ENCODE measurements at regions not wholly inside any gene's neighbourhood (a gene's known extent, or its start where the extent isn't known, plus 50 kb on each side); places are given as distances from the start of the nearest gene placed in this dataset.
"Not testable (repeated sequence)": the region's sequence is repeated elsewhere in the genome, so short reads cannot be mapped to it uniquely, and the experiment has no call there.

DNA sequence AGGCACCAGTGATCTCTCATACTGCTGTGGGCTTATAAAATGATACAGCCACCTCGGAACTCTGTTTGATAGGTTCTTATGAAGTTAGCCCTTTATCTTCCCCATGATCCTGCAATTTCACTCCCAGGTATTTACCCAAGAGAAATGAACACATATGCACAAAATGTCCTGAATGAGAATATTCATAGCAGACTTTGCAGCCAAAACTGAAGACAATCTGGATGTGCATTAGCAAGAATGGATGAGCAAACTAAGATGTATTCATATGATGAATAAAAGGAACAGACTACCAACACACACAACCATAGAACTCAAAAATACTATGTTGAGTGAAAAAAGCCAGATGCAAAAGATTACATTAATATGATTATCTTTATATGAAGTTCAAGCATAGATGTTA, 66.7 kb downstream of the KCNA5 start:
- Histone ChIP-seq H3K27ac (no peak overlapping the region), H3K4me3 (no peak overlapping the region)
- TF ChIP-seq, protein P1, sequence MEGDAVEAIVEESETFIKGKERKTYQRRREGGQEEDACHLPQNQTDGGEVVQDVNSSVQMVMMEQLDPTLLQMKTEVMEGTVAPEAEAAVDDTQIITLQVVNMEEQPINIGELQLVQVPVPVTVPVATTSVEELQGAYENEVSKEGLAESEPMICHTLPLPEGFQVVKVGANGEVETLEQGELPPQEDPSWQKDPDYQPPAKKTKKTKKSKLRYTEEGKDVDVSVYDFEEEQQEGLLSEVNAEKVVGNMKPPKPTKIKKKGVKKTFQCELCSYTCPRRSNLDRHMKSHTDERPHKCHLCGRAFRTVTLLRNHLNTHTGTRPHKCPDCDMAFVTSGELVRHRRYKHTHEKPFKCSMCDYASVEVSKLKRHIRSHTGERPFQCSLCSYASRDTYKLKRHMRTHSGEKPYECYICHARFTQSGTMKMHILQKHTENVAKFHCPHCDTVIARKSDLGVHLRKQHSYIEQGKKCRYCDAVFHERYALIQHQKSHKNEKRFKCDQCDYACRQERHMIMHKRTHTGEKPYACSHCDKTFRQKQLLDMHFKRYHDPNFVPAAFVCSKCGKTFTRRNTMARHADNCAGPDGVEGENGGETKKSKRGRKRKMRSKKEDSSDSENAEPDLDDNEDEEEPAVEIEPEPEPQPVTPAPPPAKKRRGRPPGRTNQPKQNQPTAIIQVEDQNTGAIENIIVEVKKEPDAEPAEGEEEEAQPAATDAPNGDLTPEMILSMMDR (IDR thresholded peaks at IDR 0.05): no peak
- DNase-seq (ENCODE audit: low spot score): no peak

DNA sequence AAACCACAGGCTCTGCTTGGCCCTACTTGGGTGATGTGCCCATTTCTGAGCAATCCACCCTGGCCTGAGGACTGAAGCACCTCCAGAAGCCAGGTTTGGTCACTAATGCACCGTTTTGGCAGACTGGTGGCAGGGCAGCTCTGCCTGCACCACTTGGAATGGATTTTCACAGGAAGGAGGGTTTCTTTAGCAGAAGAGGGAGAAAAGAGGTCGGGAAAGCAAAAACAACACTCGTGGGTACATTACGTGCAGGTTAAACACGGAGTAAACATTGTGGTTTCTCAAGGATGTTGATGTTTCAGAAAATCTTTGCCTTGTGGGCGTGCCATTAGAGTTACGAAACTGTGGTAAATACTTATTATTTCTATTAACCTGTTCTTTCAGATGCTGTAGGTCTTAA, 70.8 kb downstream of the KCNA5 start:
- no peak for DNase-seq (ENCODE audit: low spot score)
- TF ChIP-seq, protein P1 (IDR thresholded peaks at IDR 0.05): no peak
- H3K4me3 ChIP-seq: no peak overlapping the region
- H3K27ac ChIP-seq: no peak overlapping the region

DNA sequence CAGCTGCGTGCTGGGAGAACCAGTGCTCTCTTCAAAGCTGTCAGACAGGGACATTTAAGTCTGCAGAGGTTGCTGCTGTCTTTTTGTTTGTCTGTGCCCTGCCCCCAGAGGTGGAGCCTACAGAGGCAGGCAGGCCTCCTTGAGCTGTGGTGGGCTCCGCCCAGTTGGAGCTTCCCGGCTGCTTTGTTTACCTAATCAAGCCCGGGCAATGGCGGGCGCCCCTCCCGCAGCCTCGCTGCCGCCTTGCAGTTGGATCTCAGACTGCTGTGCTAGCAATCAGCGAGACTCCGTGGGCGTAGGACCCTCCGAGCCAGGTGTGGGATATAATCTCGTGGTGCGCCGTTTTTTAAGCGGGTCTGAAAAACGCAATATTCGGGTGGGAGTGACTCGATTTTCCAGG, 78.1 kb downstream of the KCNA5 start:
- not testable (repeated sequence) for H3K4me3 ChIP-seq; H3K27ac ChIP-seq; DNase-seq (ENCODE audit: low spot score)

DNA sequence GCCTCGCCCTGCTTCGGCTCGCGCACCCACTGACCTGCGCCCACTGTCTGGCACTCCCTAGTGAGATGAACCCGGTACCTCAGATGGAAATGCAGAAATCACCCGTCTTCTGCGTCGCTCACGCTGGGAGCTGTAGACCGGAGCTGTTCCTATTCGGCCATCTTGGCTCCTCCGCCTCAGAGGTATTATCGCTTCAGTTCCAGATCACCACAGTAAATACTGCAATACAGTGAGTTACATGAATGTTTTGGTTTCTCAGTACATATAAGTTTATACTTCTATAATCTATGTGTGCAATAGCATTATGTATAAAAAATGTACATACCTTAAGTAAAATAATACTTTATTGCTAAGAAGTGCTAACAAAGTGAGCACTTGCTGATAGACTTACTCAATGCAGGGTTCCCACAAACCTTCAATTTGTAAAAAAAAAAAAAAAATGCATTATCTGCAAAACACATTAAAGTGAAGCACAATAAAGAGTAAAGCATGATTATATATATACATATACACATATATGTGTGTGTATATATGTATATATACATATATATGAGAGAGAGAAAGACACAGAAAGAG, 78.7 kb downstream of the KCNA5 start:
- not testable (repeated sequence) for H3K27ac ChIP-seq; DNase-seq (ENCODE audit: low spot score); H3K4me3 ChIP-seq

DNA sequence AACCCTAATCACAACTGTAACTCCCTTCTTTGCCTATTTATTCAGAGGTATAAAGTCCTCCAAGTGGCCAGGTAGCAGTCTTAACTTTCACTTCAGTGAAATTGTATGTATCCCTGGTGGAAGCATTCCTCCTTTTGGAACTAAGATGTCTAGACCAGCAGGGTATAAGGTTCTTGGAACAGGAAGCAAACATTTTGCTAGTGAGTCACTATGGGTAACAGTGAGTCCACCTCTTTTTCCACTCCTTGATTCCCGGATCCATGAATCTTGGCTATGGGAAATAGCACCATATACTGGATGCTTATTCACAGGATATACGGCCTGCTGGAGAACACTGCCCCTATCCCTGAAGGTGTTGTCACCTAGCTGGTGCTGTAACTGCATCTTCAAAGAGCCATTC, 80.2 kb downstream of the KCNA5 start:
- DNase-seq (ENCODE audit: low spot score): no peak
- Histone ChIP-seq H3K27ac (no peak overlapping the region), H3K4me3 (no peak overlapping the region)
- TF ChIP-seq, protein P1 (IDR thresholded peaks at IDR 0.05): no peak

DNA sequence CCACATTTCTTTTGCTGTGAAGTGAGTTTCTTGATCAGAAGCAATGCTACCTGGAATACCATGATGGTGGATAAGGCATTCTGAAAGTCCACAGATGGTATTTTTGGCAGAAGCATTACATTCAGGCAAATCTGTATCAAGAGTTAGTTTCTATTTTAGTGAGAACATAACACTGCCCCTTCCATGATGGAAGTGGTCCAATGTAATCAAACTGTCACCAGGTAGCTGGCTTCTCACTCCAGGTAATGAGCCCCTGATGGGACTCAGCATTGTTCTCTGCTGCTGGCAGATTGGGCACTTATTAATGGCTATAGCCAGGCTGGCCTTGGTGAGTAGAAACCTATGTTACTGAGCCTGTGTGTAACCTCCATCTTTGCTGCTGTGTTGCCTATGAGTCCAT, 80.7 kb downstream of the KCNA5 start:
- no peak for DNase-seq (ENCODE audit: low spot score)
- Histone ChIP-seq H3K27ac (no peak overlapping the region), H3K4me3 (no peak overlapping the region)
- TF ChIP-seq, protein P1 (IDR thresholded peaks at IDR 0.05): no peak

DNA sequence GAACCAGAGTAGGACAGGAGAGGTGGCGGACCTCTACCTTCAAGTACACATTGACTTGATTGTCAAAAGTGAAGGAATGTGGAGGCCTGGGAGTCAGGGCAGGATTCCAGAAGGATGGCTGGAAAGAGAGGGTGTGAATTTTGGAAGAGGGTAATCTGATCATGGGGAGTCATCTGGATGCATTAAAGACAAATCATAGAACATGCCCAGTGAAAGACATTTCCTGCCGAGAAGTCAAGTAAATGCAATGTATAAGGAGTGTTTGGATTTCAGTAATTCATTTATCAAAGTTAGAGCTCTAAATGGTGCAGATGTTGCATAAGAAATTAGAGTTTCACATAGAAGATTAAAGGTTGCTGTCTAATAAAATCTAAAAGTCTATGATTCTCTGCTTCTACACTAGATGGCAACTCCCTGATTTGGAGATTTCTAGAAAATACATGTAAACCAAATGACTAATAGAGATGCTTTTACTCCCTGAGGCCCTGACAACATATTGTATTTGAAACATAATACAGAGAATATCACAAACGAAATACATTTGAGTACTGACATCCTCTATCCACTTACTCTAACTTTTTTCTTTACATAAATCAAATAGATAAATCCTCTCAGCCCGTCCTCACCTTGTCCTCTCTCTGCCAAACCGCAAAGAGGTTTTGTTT, 91.3 kb downstream of the KCNA5 start:
- DNase-seq (ENCODE audit: low spot score): no peak
- H3K27ac ChIP-seq: no peak overlapping the region
- H3K4me3 ChIP-seq: no peak overlapping the region
- TF ChIP-seq, protein P1 (IDR thresholded peaks at IDR 0.05): no peak

DNA sequence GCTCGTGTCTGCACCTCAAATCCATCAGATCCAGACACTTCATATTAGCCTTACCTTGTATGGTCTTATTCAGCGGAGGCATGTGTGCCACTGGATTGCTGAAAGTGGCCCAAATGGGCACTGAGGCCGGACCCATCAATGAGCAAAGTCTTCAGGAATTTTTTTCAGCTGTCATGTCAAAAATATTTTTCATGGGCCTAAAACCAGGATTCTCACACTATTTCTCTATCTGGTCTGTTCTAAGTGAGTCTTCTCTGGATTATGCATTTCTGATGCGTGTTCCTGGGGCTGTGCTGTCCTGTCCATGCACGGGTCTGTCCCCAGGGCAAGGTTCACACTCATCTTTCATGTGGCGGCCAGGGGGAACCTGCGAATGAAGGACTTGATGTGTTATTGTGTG, 94.6 kb downstream of the KCNA5 start:
- no peak for DNase-seq (ENCODE audit: low spot score)

More for the DNA sequence above, 94.6 kb downstream of the KCNA5 start:
- Histone ChIP-seq H3K27ac (no peak overlapping the region), H3K4me3 (no peak overlapping the region)
- TF ChIP-seq, protein P1 (IDR thresholded peaks at IDR 0.05): no peak
